ENCODE measurements at regions not wholly inside any gene's neighbourhood (a gene's known extent, or its start where the extent isn't known, plus 50 kb on each side); places are given as distances from the start of the nearest gene placed in this dataset.
A peak's percentile ranks its signal among the peaks of the same experiment; 100 is the strongest.
"Not testable (repeated sequence)": the region's sequence is repeated elsewhere in the genome, so short reads cannot be mapped to it uniquely, and the experiment has no call there.

DNA sequence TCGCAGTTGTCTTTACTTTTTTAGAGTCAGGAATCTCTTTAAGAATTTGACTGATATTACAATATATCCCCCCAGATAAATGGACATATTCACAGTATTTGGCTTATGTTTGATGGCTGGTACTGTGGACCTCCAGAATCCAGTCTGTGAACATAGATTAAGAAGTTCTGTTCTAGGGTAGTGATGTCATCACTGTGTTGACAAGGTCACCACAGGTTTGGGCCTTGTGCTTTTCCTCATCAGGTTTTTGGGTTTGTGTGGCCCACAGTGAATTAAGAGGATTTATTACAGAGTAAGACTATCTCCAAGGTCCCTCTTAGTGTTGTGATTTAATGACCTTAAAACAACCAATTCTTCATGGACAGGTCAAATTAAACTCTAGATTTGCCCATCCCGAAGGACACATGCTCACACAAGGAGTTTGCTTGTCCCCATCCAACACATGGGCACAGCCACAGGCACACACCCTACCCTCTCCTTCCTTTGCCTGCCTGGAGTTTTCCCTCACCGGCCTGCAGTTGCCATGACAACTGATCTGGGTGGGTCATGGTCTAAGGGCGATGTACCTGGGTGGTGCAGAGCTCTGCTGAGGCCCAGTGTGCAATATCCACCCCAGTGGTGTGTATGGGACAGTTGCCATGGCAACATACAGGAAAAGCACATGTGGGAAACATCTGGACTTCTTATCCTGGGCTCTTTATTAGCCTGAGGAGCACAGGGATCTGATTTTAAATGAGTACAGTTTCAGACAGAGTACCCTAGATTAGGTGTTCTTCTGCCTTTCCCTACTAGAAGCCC lies 98.6 kb downstream of the NAV1 start:
- DNase-seq (ENCODE audit: low read depth): peak; percentile 24

GRCh38 chr1:201639391-201639790 lies 100.5 kb downstream of the NAV1 start:
- DNase-seq (ENCODE audit: low read depth): no peak

GRCh38 chr1:201639826-201640225 lies 100.9 kb downstream of the NAV1 start:
- no peak for DNase-seq (ENCODE audit: low read depth)

DNA sequence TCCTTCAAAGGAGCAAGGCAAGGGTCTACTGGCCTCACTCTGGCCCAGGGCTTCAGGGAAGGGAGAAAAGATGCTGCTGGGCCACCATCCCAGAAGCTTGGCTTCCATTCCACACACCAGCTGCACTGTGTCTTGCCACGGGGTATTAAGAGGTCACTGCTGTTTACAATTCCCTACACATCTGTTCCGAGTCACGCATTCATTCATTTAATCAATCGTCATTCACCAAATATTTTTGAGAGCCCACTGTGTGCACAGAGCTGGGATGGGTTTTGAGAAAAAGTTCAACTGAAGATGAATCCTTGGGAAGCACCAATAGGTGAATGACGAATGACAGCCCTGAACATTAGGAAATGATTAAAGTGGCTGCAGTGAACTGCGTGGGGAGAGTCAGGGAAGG lies 101.7 kb downstream of the NAV1 start:
- DNase-seq (ENCODE audit: low read depth): no peak

GRCh38 chr1:201641524-201642253 lies 102.8 kb downstream of the NAV1 start:
- DNase-seq (ENCODE audit: low read depth): no peak

- DNase-seq (ENCODE audit: low read depth): no peak
These were observed 104.8 kb downstream of the NAV1 start for GRCh38 chr1:201643835-201644104.

- DNase-seq (ENCODE audit: low read depth): no peak
These were observed 105.3 kb downstream of the NAV1 start for GRCh38 chr1:201644197-201644596.

- DNase-seq (ENCODE audit: low read depth): not testable (repeated sequence)
These were observed 106.1 kb downstream of the NAV1 start for GRCh38 chr1:201645000-201645399.

DNA sequence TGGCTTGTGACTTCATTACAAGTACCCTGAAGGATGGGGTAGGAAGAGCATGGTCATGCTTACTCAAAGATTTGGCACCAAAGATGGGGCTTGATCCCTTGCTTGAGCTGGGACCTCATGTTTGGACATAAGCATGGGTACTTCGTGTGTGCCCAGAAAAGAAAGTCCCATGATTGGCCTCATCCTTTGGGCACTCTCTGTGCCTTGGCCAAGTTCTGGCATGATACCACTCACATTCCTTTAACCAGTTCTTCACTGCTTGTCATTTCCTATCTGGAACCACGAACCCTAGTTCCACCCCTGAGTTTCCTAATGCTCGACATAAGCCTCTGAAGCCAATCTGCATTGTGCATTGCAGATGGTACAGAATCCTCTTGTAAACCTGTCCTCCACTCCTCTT lies 107.0 kb downstream of the NAV1 start:
- peak; percentile 59 for DNase-seq (ENCODE audit: low read depth)

DNA sequence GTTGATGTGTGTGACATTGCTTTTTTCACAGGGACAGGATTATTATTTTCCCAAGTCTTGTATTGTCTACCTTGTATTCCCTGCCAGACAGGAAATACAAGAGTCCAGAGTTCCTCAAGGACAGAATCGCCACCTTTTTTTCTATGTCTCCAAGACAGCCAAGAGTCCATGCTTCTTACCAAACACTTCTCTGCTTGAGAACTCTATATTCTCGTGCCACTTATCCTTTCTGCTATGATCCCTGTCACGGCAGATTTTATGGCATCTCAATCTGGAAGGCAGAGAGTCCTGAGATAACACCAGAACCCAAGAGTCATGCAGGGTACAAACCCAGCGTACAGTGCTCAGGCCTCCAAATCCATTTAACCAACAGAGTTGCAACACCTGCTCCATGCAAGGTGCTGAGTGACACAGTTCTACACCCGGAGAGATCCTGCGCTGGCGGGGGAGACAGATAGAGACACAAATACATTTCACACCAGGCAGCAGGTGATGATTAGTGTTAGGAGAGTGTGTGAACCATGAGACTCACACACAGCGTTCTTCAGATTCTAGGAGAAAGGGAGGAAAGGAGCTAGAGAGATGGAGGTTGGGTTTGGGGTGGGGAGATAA lies 107.6 kb downstream of the NAV1 start:
- no peak for DNase-seq (ENCODE audit: low read depth)

DNA sequence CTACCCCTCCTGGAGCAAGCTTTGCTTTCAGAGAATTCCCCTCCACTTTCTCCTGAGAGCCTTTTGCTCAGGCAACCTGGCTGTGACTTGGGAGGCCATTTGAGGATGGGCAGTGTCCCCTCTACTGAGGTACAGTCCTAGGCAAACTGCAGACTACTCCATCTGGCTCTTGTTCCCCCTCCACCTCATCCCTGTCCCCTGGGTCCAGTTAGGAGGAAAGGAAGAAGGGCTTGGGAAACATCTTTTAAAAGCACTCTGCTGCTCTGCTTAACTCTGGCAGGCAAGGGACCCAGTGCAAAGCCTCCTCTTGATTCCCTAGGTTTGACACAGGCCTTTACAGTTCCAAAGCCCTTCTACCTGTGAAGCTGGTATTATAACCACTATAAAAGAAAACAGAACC lies 108.2 kb downstream of the NAV1 start:
- no peak for DNase-seq (ENCODE audit: low read depth)

DNA sequence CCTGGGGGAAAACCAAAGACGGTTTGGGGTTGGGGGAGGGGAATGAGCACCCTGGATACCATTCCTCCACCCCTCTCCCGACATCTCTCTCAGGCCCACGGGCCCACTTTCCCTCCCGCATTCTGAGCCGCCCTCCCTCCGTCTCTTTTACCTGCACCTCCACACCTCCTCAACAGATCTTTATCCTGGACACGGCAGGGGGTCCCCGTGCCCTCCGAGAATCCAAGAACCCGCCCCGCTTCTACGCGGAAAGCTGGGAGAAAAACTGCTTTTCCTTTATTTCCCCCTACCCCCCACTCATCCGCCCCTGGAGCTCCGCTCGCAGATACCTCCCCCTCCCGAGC lies 108.8 kb downstream of the NAV1 start:
- no peak for DNase-seq (ENCODE audit: low read depth)

GRCh38 chr1:201648066-201648906 lies 109.4 kb downstream of the NAV1 start:
- peak; percentile 39 for DNase-seq (ENCODE audit: low read depth)

DNA sequence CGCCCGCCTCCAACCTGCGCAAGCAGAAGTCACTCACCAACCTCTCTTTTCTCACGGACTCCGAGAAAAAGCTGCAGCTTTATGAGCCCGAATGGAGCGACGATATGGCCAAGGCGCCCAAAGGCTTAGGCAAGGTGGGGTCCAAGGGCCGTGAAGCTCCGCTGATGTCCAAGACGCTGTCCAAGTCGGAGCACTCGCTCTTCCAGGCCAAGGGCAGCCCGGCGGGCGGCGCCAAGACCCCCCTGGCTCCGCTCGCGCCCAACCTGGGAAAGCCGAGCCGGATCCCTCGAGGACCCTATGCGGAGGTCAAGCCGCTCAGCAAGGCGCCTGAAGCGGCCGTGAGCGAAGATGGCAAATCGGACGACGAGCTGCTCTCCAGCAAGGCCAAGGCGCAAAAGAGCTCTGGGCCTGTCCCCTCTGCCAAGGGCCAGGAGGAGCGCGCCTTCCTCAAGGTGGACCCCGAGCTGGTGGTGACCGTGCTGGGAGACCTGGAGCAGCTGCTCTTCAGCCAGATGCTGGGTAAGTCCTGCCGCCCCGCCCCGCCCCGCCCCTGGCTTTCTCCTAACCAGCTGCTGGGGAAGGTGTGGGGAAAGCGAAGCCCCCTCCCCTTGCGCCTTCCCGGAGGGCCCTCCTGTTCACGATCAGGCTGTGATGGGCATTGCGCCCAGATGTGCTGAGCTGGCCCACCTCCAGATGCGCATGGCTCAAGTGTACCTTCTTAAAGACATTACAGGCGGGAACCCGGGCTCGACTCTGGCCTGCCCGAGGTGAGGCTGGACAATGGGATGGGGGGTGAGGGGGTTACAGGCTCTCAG lies 110.2 kb downstream of the NAV1 start:
- DNase-seq (ENCODE audit: low read depth): no peak

DNA sequence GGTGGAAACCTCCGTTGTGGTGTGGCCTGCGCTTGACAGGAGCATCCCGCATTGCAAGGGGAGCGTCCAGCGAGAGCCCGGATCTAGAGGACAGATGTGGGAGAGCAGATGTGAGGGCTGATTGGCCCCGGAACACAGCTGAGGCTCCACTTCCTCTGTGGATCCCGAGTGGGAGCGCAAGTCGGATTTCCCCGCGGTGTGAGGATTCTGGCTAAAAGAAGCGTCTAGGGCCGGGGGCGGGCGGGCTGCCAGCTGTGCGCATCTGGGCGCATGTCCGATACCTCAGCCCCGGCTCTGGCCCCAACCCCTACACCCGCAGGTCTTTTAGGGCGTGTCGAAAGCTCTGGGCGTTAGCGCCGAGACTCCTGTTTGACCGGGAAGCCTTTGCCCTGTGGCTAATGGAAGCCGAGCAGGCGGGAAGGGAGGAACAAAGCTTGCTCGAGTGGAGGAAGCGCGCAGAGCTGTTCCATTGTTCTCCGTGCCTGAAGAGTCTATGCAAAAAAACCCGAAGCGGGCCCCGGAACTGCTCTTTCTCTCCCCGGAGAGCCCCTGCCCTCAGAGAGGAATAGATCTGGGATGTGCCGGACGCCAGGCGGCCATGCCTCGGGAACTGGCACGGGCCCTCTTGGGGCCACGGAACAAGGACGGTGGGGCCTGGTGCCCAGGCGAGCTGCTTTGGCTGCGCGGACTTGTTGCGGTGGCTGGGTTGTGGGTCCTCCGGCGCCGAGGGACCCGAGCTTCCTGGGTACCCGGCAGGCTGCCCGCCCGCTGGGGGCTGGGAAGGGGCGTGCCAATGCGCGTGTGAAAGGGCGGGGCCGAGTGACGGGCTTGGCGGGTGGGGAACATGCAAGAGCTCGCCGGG lies 111.1 kb downstream of the NAV1 start:
- no peak for DNase-seq (ENCODE audit: low read depth)

DNA sequence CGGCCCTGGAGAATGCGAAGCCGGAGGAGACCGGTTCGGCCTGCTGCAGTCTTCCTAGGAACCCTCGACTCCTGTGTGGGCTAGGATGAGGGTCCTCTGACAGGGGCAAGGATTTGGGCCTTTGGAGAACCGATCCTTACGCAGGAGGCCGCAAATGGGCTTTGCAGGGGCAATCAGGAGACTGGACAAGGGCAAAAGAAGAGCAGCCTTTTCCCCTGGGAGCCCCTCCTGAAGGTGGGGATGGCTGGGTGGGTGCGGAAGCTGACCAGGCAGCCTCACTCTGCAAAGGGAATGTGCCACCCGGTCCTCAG lies 111.7 kb downstream of the NAV1 start:
- no peak for DNase-seq (ENCODE audit: low read depth)

GRCh38 chr1:201652181-201652580 lies 113.3 kb downstream of the NAV1 start:
- no peak for DNase-seq (ENCODE audit: low read depth)

GRCh38 chr1:201653233-201653632 lies 114.3 kb downstream of the NAV1 start:
- peak; percentile 37 for DNase-seq (ENCODE audit: low read depth)

GRCh38 chr1:201653883-201654282 lies 115.0 kb downstream of the NAV1 start:
- no peak for DNase-seq (ENCODE audit: low read depth)

DNA sequence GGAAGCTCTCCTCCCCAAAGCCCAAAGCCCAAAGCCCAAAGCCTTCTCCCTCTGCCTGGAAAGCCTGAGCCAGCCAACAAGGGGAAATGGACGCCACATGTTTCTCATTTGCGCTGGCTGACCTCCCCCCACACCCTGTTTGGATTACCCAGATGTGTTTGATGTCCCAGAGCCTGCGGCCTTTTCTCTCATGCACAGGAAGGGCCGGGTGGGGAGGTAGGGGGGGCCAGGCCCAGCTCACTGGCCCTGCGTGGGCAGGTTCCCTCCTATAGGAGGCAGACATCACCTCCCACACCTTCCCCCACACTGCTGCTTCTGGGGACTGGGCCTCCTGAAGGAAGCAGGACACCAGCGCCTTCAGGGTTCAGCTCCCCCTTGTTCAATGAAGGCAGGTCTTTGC lies 116.3 kb downstream of the NAV1 start:
- no peak for DNase-seq (ENCODE audit: low read depth)

GRCh38 chr1:201655910-201656309 lies 117.0 kb downstream of the NAV1 start:
- no peak for DNase-seq (ENCODE audit: low read depth)
